HG03139 (cell line): ENCODE measurements at regions not wholly inside any gene's neighbourhood (a gene's known extent, or its start where the extent isn't known, plus 50 kb on each side); places are given as distances from the start of the nearest gene placed in this dataset.

ENCODE experiments used
- ATAC-seq: cut with Tn5 transposase; IDR thresholded peaks from one replicate; pipeline ENCODE4 v1.9.1; 2021; ENCODE audit not compliant: unreplicated experiment

- ATAC-seq, result no peak
Observed at GRCh38 chr12:59260202-59260601, 335.6 kb upstream of the SLC16A7 start.

GRCh38 chr12:59252731-59253130 lies 332.4 kb upstream of the LRIG3 start:
- no peak for ATAC-seq

GRCh38 chr12:59250766-59251165 lies 330.5 kb upstream of the LRIG3 start:
- ATAC-seq, result no peak

- ATAC-seq, result no peak
Observed at GRCh38 chr12:59240048-59240447, 319.7 kb upstream of the LRIG3 start.

- no peak for ATAC-seq
Observed at GRCh38 chr12:59234391-59234790, 314.1 kb upstream of the LRIG3 start.

GRCh38 chr12:59230334-59230733 lies 310.0 kb upstream of the LRIG3 start:
- no peak for ATAC-seq

GRCh38 chr12:59219148-59219547 lies 298.8 kb upstream of the LRIG3 start:
- no peak for ATAC-seq

- ATAC-seq, result no peak
Observed at GRCh38 chr12:59196989-59197388, 276.7 kb upstream of the LRIG3 start.

- no peak for ATAC-seq
Observed at GRCh38 chr12:59194794-59195193, 274.5 kb upstream of the LRIG3 start.

- ATAC-seq, result no peak
Observed at GRCh38 chr12:59193476-59194050, 273.3 kb upstream of the LRIG3 start.

GRCh38 chr12:59191372-59191771 lies 271.1 kb upstream of the LRIG3 start:
- no peak for ATAC-seq

GRCh38 chr12:59186451-59186850 lies 266.1 kb upstream of the LRIG3 start:
- no peak for ATAC-seq

- no peak for ATAC-seq
Observed at GRCh38 chr12:59185295-59185694, 265.0 kb upstream of the LRIG3 start.

GRCh38 chr12:59182658-59183455 lies 262.6 kb upstream of the LRIG3 start:
- ATAC-seq, result no peak

- ATAC-seq, result no peak
Observed at GRCh38 chr12:59182191-59182590, 261.9 kb upstream of the LRIG3 start.

- no peak for ATAC-seq
Observed at GRCh38 chr12:59181196-59181777, 261.0 kb upstream of the LRIG3 start.

- no peak for ATAC-seq
Observed at GRCh38 chr12:59179231-59179630, 258.9 kb upstream of the LRIG3 start.

- no peak for ATAC-seq
Observed at GRCh38 chr12:59173695-59174094, 253.4 kb upstream of the LRIG3 start.

GRCh38 chr12:59168647-59169046 lies 248.3 kb upstream of the LRIG3 start:
- ATAC-seq, result no peak

GRCh38 chr12:59166457-59166856 lies 246.2 kb upstream of the LRIG3 start:
- ATAC-seq, result no peak

- no peak for ATAC-seq
Observed at GRCh38 chr12:59164991-59165718, 244.9 kb upstream of the LRIG3 start.

GRCh38 chr12:59164226-59164625 lies 243.9 kb upstream of the LRIG3 start:
- ATAC-seq, result no peak
